Smooth muscle cell (in vitro differentiated cells): ENCODE measurements at regions not wholly inside any gene's neighbourhood (a gene's known extent, or its start where the extent isn't known, plus 50 kb on each side); places are given as distances from the start of the nearest gene placed in this dataset.

Source experiments
- DNase-seq: peaks from one replicate; lab custom pipeline; 2025; ENCODE audit not compliant: unreplicated experiment; lab: John Stamatoyannopoulos, UW
- H2AFZ ChIP-seq: fragments of 200-600 bp; sonication (generic); 2 replicates; pipeline ENCODE4 v1.6.0; 2016; ENCODE audit warnings: antibody characterized with exemption, low read depth, mild to moderate bottlenecking
- H3F3A ChIP-seq: fragments of 200-600 bp; sonication (generic); 2 replicates; pipeline ENCODE4 v1.6.0; 2017; ENCODE audit warnings: antibody characterized with exemption, low read depth
- H3K27ac ChIP-seq: fragments of 200-600 bp; sonication (generic); 2 replicates; pipeline ENCODE4 v1.5.1; 2016; ENCODE audit warnings: low read depth, mild to moderate bottlenecking
- H3K27me3 ChIP-seq: fragments of 200-600 bp; sonication (generic); 2 replicates; pipeline ENCODE4 v1.6.1; 2016; ENCODE audit warnings: low read depth, mild to moderate bottlenecking
- H3K36me3 ChIP-seq: fragments of 200-600 bp; sonication (generic); 2 replicates; pipeline ENCODE4 v1.5.1; 2016; ENCODE audit warnings: low read depth
- H3K4me1 ChIP-seq: fragments of 200-600 bp; sonication (generic); 2 replicates; pipeline ENCODE4 v1.5.1; 2016; ENCODE audit warnings: low read depth
- H3K4me2 ChIP-seq: fragments of 200-600 bp; sonication (generic); 2 replicates; pipeline ENCODE4 v1.6.0; 2016; ENCODE audit warnings: mild to moderate bottlenecking
- H3K4me3 ChIP-seq: fragments of 200-600 bp; sonication (generic); 2 replicates; pipeline ENCODE4 v1.5.1; 2016; ENCODE audit warnings: mild to moderate bottlenecking
- H3K79me2 ChIP-seq: fragments of 200-600 bp; sonication (generic); 2 replicates; pipeline ENCODE4 v1.6.0; 2016; ENCODE audit warnings: low read depth, mild to moderate bottlenecking
- H3K9ac ChIP-seq: fragments of 200-600 bp; sonication (generic); 2 replicates; pipeline ENCODE4 v1.6.0; 2016; ENCODE audit warnings: low read depth
- H3K9me3 ChIP-seq: fragments of 200-600 bp; sonication (generic); replicated peaks from 2 replicates; pipeline ENCODE4 v1.5.1; 2016; ENCODE audit warnings: low read depth
- H4K20me1 ChIP-seq: fragments of 200-600 bp; sonication (generic); 2 replicates; pipeline ENCODE4 v1.6.0; 2016; ENCODE audit warnings: low read depth
- CTCF ChIP-seq: fragments of 200-600 bp; sonication (generic); IDR thresholded peaks from 2 replicates; pipeline ENCODE4 v1.5.1; 2017; ENCODE audit warnings: borderline replicate concordance, mild to moderate bottlenecking, antibody characterized with exemption; ENCODE audit not compliant: insufficient read depth, poor library complexity, severe bottlenecking
- WGBS: methylation state at CpG from one replicate; pipeline ENCODE4 v1.1.7; 2016; ENCODE audit warnings: low lambda C conversion rate; 5-methylcytosine and 5-hydroxymethylcytosine counted together

GRCh38 chr3:14306142-14306541 is 96.3 kb upstream of the SLC6A6 start:
- no peaks in the 10 kb centered on the region for H3F3A ChIP-seq
- no peaks in the 10 kb centered on the region for H4K20me1 ChIP-seq
- no peak overlapping the region for H3K9ac ChIP-seq
- H3K4me3 ChIP-seq: no peak overlapping the region
- H3K4me1 ChIP-seq: no peaks in the 10 kb centered on the region
- no peaks in the 10 kb centered on the region for H3K36me3 ChIP-seq
- no peak for TF ChIP-seq CTCF
- H3K79me2 ChIP-seq: no peaks in the 10 kb centered on the region
- H3K4me2 ChIP-seq: no peak overlapping the region
- no peak overlapping the region for H3K27ac ChIP-seq
- no peaks in the 10 kb centered on the region for H3K9me3 ChIP-seq
- H3K27me3 ChIP-seq: no peaks in the 10 kb centered on the region
- WGBS: 95% methylated on average over 10 of the region's 10 CpGs
- no peak overlapping the region for H2AFZ ChIP-seq
- no peak for DNase-seq

- 92% methylated on average over 18 of the region's 18 CpGs for WGBS
Measured at GRCh38 chr3:14307656-14308302, 94.6 kb upstream of the SLC6A6 start.

GRCh38 chr3:14311729-14312128 is 90.7 kb upstream of the SLC6A6 start:
- Histone ChIP-seq H3K27ac (no peak overlapping the region), H3K36me3 (no peaks in the 10 kb centered on the region), H3K4me2 (no peak overlapping the region), H3K9ac (no peak overlapping the region), H3K27me3 (no peaks in the 10 kb centered on the region), H3K9me3 (no peaks in the 10 kb centered on the region), H3F3A (no peaks in the 10 kb centered on the region), H3K4me1 (no peaks in the 10 kb centered on the region), H4K20me1 (no peaks in the 10 kb centered on the region), H3K79me2 (no peaks in the 10 kb centered on the region), H2AFZ (no peak overlapping the region), H3K4me3 (no peak overlapping the region)
- TF ChIP-seq CTCF: no peak
- no peak for DNase-seq

More at GRCh38 chr3:14307656-14308302, 94.6 kb upstream of the SLC6A6 start:
- H3K9ac ChIP-seq: no peak overlapping the region
- H3K27me3 ChIP-seq: no peaks in the 10 kb centered on the region
- DNase-seq: no peak
- H3F3A ChIP-seq: no peaks in the 10 kb centered on the region
- no peak for TF ChIP-seq CTCF
- H3K79me2 ChIP-seq: no peaks in the 10 kb centered on the region
- no peak overlapping the region for H2AFZ ChIP-seq
- H3K4me3 ChIP-seq: no peak overlapping the region
- no peaks in the 10 kb centered on the region for H3K4me1 ChIP-seq
- H4K20me1 ChIP-seq: no peaks in the 10 kb centered on the region
- H3K36me3 ChIP-seq: no peaks in the 10 kb centered on the region
- no peak overlapping the region for H3K4me2 ChIP-seq
- no peak overlapping the region for H3K27ac ChIP-seq
- H3K9me3 ChIP-seq: no peaks in the 10 kb centered on the region

GRCh38 chr3:14312375-14312774 is 90.0 kb upstream of the SLC6A6 start:
- no peak for DNase-seq
- H3K27me3 ChIP-seq: no peaks in the 10 kb centered on the region
- no peak overlapping the region for H3K4me3 ChIP-seq
- H3K9ac ChIP-seq: no peak overlapping the region
- H3K27ac ChIP-seq: no peak overlapping the region
- no peak overlapping the region for H2AFZ ChIP-seq
- no peaks in the 10 kb centered on the region for H3K36me3 ChIP-seq
- WGBS: 90% methylated on average over 10 of the region's 10 CpGs
- H4K20me1 ChIP-seq: no peaks in the 10 kb centered on the region
- TF ChIP-seq CTCF: no peak
- no peaks in the 10 kb centered on the region for H3K9me3 ChIP-seq
- no peaks in the 10 kb centered on the region for H3K79me2 ChIP-seq
- no peak overlapping the region for H3K4me2 ChIP-seq
- no peaks in the 10 kb centered on the region for H3K4me1 ChIP-seq
- no peaks in the 10 kb centered on the region for H3F3A ChIP-seq
